Hepatocyte (in vitro differentiated cells): ENCODE measurements at regions not wholly inside any gene's neighbourhood (a gene's known extent, or its start where the extent isn't known, plus 50 kb on each side); places are given as distances from the start of the nearest gene placed in this dataset.

Experiments
- DNase-seq: peaks from one replicate; pipeline ENCODE4 v3.0.0-alpha.2; 2016; ENCODE audit warnings: low spot score
- H2AFZ ChIP-seq: fragments of 200-600 bp; sonication (generic); 2 replicates; pipeline ENCODE4 v1.6.0; 2016; ENCODE audit warnings: antibody characterized with exemption, mild to moderate bottlenecking
- H3K27ac ChIP-seq: fragments of 200-600 bp; sonication (generic); 2 replicates; pipeline ENCODE4 v1.5.1; 2016; ENCODE audit warnings: mild to moderate bottlenecking
- H3K27me3 ChIP-seq: fragments of 200-600 bp; sonication (generic); 2 replicates; pipeline ENCODE4 v1.6.1; 2016
- H3K36me3 ChIP-seq: fragments of 200-600 bp; sonication (generic); replicated peaks from 2 replicates; pipeline ENCODE4 v1.5.1; 2016; ENCODE audit warnings: low read depth; ENCODE audit not compliant: insufficient read depth
- H3K4me1 ChIP-seq: fragments of 200-600 bp; sonication (generic); 2 replicates; pipeline ENCODE4 v1.5.1; 2016; ENCODE audit warnings: mild to moderate bottlenecking, moderate library complexity; ENCODE audit not compliant: insufficient read depth
- H3K4me2 ChIP-seq: fragments of 200-600 bp; sonication (generic); 2 replicates; pipeline ENCODE4 v1.6.0; 2016
- H3K4me3 ChIP-seq: fragments of 200-600 bp; sonication (generic); 2 replicates; pipeline ENCODE4 v1.5.1; 2016; ENCODE audit warnings: mild to moderate bottlenecking
- H3K79me2 ChIP-seq: fragments of 200-600 bp; sonication (generic); 2 replicates; pipeline ENCODE4 v1.6.0; 2017; ENCODE audit warnings: mild to moderate bottlenecking
- H3K9me2 ChIP-seq: fragments of 200-600 bp; sonication (generic); replicated peaks from 2 replicates; pipeline ENCODE4 v1.6.0; 2017; ENCODE audit warnings: mild to moderate bottlenecking; ENCODE audit not compliant: insufficient read depth
- H3K9me3 ChIP-seq: fragments of 200-600 bp; sonication (generic); 2 replicates; pipeline ENCODE4 v1.5.1; 2016; ENCODE audit warnings: low read depth, mild to moderate bottlenecking
- H4K20me1 ChIP-seq: fragments of 200-600 bp; sonication (generic); 2 replicates; pipeline ENCODE4 v1.6.0; 2016; ENCODE audit warnings: mild to moderate bottlenecking; ENCODE audit not compliant: insufficient read depth, poor library complexity, severe bottlenecking
- EZH2 ChIP-seq: fragments of 200-600 bp; sonication (generic); IDR thresholded peaks from 2 replicates; pipeline ENCODE4 v1.6.1; 2016; ENCODE audit warnings: antibody characterized with exemption, mild to moderate bottlenecking, borderline replicate concordance
- EZH2phosphoT487 ChIP-seq: fragments of 200-600 bp; sonication (generic); IDR thresholded peaks from one replicate; pipeline ENCODE4 v1.6.1; 2018; ENCODE audit warnings: antibody characterized with exemption, mild to moderate bottlenecking, low read depth, moderate library complexity; ENCODE audit not compliant: unreplicated experiment, severe bottlenecking
- WGBS: methylation state at CpG from one replicate; pipeline ENCODE4 v1.1.6; 2016; ENCODE audit warnings: low lambda C conversion rate; ENCODE audit errors: missing lambda C conversion rate; 5-methylcytosine and 5-hydroxymethylcytosine counted together
- TF ChIP-seq, protein P1 (sequence below): fragments of 200-600 bp; sonication (generic); IDR thresholded peaks from 2 replicates; pipeline ENCODE4 v1.5.1; 2016; ENCODE audit warnings: antibody characterized with exemption, mild to moderate bottlenecking; ENCODE audit not compliant: poor library complexity

DNA sequence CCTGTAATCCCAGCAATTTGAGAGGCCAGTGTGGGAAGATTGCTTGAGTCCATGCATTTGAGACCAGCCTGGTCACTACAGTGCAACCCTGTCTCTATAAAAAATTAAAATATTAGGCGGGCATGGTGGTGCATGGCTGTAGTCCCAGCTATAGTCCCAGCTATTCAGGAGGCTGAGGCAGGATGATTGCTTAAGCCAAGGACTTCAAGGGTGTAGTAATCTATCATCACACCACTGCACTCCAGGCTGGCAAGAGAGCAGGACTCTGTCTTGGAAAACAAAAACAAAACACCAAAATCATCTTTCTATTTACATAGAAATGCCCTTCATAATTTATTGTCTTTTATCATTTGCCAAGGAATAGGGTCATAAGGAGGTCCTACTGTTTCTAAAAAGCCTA, 1274.1 kb upstream of the NCAM2 start:
- 96% methylated on average over 1 of the region's 1 CpG for WGBS
- Histone ChIP-seq H3K4me3 (no peak overlapping the region), H3K4me1 (no peaks in the 10 kb centered on the region), H2AFZ (no peak overlapping the region), H3K36me3 (no peaks in the 10 kb centered on the region), H3K27ac (no peak overlapping the region), H4K20me1 (no peaks in the 10 kb centered on the region), H3K4me2 (no peak overlapping the region), H3K79me2 (no peaks in the 10 kb centered on the region), H3K9me2 (no peaks in the 10 kb centered on the region), H3K9me3 (no peaks in the 10 kb centered on the region), H3K27me3 (no peaks in the 10 kb centered on the region)
- no peak for DNase-seq
- TF ChIP-seq EZH2 (no peak), EZH2phosphoT487 (no peak)
- TF ChIP-seq, protein P1, sequence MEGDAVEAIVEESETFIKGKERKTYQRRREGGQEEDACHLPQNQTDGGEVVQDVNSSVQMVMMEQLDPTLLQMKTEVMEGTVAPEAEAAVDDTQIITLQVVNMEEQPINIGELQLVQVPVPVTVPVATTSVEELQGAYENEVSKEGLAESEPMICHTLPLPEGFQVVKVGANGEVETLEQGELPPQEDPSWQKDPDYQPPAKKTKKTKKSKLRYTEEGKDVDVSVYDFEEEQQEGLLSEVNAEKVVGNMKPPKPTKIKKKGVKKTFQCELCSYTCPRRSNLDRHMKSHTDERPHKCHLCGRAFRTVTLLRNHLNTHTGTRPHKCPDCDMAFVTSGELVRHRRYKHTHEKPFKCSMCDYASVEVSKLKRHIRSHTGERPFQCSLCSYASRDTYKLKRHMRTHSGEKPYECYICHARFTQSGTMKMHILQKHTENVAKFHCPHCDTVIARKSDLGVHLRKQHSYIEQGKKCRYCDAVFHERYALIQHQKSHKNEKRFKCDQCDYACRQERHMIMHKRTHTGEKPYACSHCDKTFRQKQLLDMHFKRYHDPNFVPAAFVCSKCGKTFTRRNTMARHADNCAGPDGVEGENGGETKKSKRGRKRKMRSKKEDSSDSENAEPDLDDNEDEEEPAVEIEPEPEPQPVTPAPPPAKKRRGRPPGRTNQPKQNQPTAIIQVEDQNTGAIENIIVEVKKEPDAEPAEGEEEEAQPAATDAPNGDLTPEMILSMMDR = no peak

DNA sequence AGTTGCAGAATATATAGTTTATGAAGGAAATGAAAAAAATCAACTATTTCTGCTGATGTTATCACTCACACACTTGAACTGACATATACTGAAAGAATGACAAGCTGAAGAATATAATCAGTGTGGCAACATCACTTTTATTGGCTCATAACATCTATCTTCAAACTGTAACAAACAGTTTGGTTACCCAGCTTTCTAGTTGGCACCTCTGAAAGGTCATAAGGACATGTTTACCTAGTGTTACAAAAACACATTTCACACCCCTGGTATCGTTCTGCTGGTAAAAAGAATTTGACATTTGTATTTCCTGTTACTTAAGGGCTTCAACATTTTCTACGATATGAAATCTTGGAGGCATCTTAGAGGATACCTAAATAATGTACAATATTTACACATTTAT, 1267.0 kb upstream of the NCAM2 start:
- Histone ChIP-seq H3K27me3 (no peaks in the 10 kb centered on the region), H3K79me2 (no peaks in the 10 kb centered on the region), H3K4me3 (no peak overlapping the region), H3K36me3 (no peaks in the 10 kb centered on the region), H4K20me1 (no peaks in the 10 kb centered on the region), H3K4me2 (no peak overlapping the region), H3K4me1 (no peaks in the 10 kb centered on the region), H3K9me3 (no peaks in the 10 kb centered on the region), H3K9me2 (no peaks in the 10 kb centered on the region), H2AFZ (no peak overlapping the region), H3K27ac (no peak overlapping the region)
- 48% methylated on average over 2 of the region's 2 CpGs for WGBS
- no peak for TF ChIP-seq EZH2phosphoT487
- TF ChIP-seq, protein P1 = no peak
- no peak for TF ChIP-seq EZH2
- no peak for DNase-seq

DNA sequence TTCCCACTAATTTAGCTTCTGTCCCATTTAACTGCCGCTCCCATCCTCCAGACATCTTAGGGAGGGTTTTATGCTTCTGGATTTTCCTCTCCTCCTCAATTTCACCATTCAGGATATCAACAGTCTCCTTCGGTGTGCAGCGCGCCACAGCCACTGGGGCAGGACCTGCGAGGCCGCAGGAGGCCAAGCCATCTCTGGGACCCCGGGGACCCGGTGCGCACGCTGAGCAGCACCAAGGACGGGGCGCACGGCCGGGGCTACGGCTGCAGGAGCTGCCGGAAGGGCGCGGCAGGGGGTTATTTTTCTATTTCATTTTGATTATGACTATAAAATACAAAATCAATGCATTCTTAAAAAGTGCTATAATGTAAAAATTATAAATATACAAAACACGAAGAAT, 1238.4 kb upstream of the NCAM2 start:
- no peak overlapping the region for H2AFZ ChIP-seq

More for the DNA sequence above, 1238.4 kb upstream of the NCAM2 start:
- Histone ChIP-seq H3K4me1 (no peaks in the 10 kb centered on the region), H3K4me3 (no peak overlapping the region), H3K36me3 (no peaks in the 10 kb centered on the region), H3K27me3 (no peaks in the 10 kb centered on the region), H3K27ac (no peak overlapping the region), H3K9me3 (no peaks in the 10 kb centered on the region), H3K79me2 (no peaks in the 10 kb centered on the region), H3K4me2 (no peak overlapping the region), H4K20me1 (no peaks in the 10 kb centered on the region), H3K9me2 (no peaks in the 10 kb centered on the region)
- 95% methylated on average over 19 of the region's 19 CpGs for WGBS
- TF ChIP-seq EZH2 (no peak), EZH2phosphoT487 (no peak)
- TF ChIP-seq, protein P1 = no peak
- no peak for DNase-seq
